Esophagus squamous epithelium (tissue), 5 donors: ENCODE measurements at regions not wholly inside any gene's neighbourhood (a gene's known extent, or its start where the extent isn't known, plus 50 kb on each side); places are given as distances from the start of the nearest gene placed in this dataset.

Source experiments
- DNase-seq: peaks from one replicate; lab custom pipeline; 2025; lab: John Stamatoyannopoulos, UW
- H3K27ac ChIP-seq, 4 donors: fragments of 200-600 bp; sonication (generic); one replicate each; pipeline ENCODE4 v1.5.1; 2016 to 2019; ENCODE audit warnings: mild to moderate bottlenecking in 1 of 4
- H3K27me3 ChIP-seq, 4 donors: fragments of 200-600 bp; sonication (generic); 1 replicate in 3 of 4; 2 replicates in 1 of 4; pipeline versions ENCODE4 v1.5.1 to v1.6.0; 2017 to 2021; ENCODE audit warnings: antibody characterized with exemption in 1 of 4
- H3K36me3 ChIP-seq, 3 donors: fragments of 200-600 bp; sonication (generic); one replicate each; pipeline ENCODE4 v1.5.1; 2016 to 2019
- H3K4me1 ChIP-seq, 3 donors: fragments of 200-600 bp; sonication (generic); one replicate each; pipeline ENCODE4 v1.5.1; 2017 to 2019
- H3K4me3 ChIP-seq, 4 donors: fragments of 200-600 bp; sonication (generic); 1 replicate in 3 of 4; 2 replicates in 1 of 4; pipeline ENCODE4 v1.5.1; 2016 to 2019; ENCODE audit warnings: mild to moderate bottlenecking in 2 of 4, moderate library complexity in 1 of 4
- H3K9me3 ChIP-seq, 3 donors: fragments of 200-600 bp; sonication (generic); one replicate each; pipeline ENCODE4 v1.5.1; 2016 to 2019
- CTCF ChIP-seq, 6 experiments: fragments of 450-650 bp in 4 of 6; fragments of 200-600 bp in 2 of 6; sonication (generic) in 2 of 6; IDR thresholded peaks; one replicate each; pipeline ENCODE4 v1.5.1; 2016 to 2019; ENCODE audit warnings: antibody characterized with exemption in 6 of 6, mild to moderate bottlenecking in 4 of 6, moderate library complexity in 4 of 6
- POLR2A ChIP-seq, 4 donors: fragments of 450-650 bp; IDR thresholded peaks; one replicate each; pipeline ENCODE4 v1.6.1; 2017; ENCODE audit warnings: antibody characterized with exemption in 4 of 4, mild to moderate bottlenecking in 4 of 4, moderate library complexity in 3 of 4
- WGBS, 2 donors: methylation state at CpG; one replicate each; pipeline ENCODE4 v1.1.5; 2018; 5-methylcytosine and 5-hydroxymethylcytosine counted together
- intact Hi-C: fragments of 100-400 bp; cut with DNase I; formaldehyde crosslinking; loops from one replicate; pipeline ENCODE4 v1.15.0; 2022
- donor health status: DM: yes; HTN: yes; CAD: no.

GRCh38 chr9:21609506-21609905, 127.4 kb upstream of the IFNE start:
- Histone ChIP-seq H3K4me1 (peaks cover 0 to 26% (median 7%) of the 10 kb centered on the region in 3 donors), H3K36me3 (no peaks in the 10 kb centered on the region), H3K9me3 (no peaks in the 10 kb centered on the region), H3K27ac (no peak overlapping the region), H3K4me3 (no peak overlapping the region), H3K27me3 (no peaks in the 10 kb centered on the region)
- 27 to 91% methylated on average over 1 of the region's 1 CpG for WGBS, 2 donors
- no peak for TF ChIP-seq CTCF (IDR thresholded peaks at IDR 0.05)
- TF ChIP-seq POLR2A (IDR thresholded peaks at IDR 0.05): no peak
- DNase-seq: no peak
- intact Hi-C loops: no loop called here

DNA sequence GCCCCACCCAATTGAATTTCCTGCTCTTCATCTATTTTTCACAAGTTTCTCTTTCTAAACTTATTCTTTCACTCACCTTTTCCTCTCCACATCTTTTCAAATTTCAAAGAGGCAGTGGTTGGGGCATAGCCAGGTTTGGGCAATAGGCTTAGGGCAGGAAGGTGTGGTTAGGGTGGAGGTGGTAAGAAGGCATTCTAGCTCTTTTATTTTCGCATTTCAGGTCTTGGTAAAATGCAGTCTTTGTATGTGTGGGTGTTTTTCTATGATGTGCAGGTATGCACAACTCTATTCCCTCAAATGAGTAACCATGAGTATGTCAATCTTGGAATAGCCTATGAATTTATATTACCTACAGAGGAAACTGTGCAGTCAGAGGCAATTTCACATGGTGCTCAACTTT, 129.8 kb upstream of the IFNE start:
- TF ChIP-seq CTCF (IDR thresholded peaks at IDR 0.05): no peak
- no peak for TF ChIP-seq POLR2A (IDR thresholded peaks at IDR 0.05)
- no peaks in the 10 kb centered on the region for H3K27me3 ChIP-seq
- peaks cover 0 to 26% (median 7%) of the 10 kb centered on the region in 3 donors for H3K4me1 ChIP-seq
- WGBS, 2 donors: 20 to 37% methylated on average over 1 of the region's 1 CpG
- H3K4me3 ChIP-seq: no peak overlapping the region
- H3K9me3 ChIP-seq: no peaks in the 10 kb centered on the region
- no peak for DNase-seq
- peak overlapping the region in 1 of 4 donors; percentile 72 for H3K27ac ChIP-seq
- no peaks in the 10 kb centered on the region for H3K36me3 ChIP-seq
- intact Hi-C loops: no loop called here

DNA sequence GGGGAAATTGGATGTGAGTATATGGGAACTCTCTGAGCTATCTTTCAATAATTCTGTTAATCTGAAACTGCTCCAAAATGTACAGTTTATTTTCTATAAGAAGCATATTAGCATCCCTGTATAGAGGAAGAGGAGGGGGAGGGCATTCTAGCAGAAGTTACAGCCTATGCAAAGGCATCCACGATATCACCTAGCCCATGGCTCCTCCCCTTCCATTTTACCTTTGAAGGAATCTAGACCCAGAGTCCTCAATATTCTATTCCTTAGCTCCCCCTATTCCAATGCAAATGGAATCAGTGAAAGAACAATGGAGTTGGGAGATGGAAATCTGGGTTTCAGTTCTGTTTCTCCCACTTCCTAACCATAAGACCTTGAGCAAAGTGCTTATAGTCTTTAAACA, 132.9 kb upstream of the IFNE start:
- Histone ChIP-seq H3K27ac (no peak overlapping the region), H3K36me3 (no peaks in the 10 kb centered on the region), H3K27me3 (no peaks in the 10 kb centered on the region), H3K4me3 (no peak overlapping the region), H3K9me3 (no peaks in the 10 kb centered on the region), H3K4me1 (peaks cover 0 to 26% (median 7%) of the 10 kb centered on the region in 3 donors)
- 55 to 59% methylated on average over 1 of the region's 1 CpG for WGBS, 2 donors
- intact Hi-C loops: no loop called here
- no peak for DNase-seq
- TF ChIP-seq CTCF (IDR thresholded peaks at IDR 0.05) (no peak), POLR2A (IDR thresholded peaks at IDR 0.05) (no peak)

GRCh38 chr9:21615446-21615845, 133.3 kb upstream of the IFNE start:
- WGBS, 2 donors: 79 to 81% methylated on average over 4 of the region's 4 CpGs
- Histone ChIP-seq H3K4me1 (peaks cover 0 to 24% (median 7%) of the 10 kb centered on the region in 3 donors), H3K9me3 (no peaks in the 10 kb centered on the region), H3K4me3 (no peak overlapping the region), H3K36me3 (no peaks in the 10 kb centered on the region), H3K27ac (no peak overlapping the region), H3K27me3 (no peaks in the 10 kb centered on the region)
- TF ChIP-seq POLR2A (IDR thresholded peaks at IDR 0.05): no peak
- TF ChIP-seq CTCF (IDR thresholded peaks at IDR 0.05): no peak
- intact Hi-C loops: no loop called here
- no peak for DNase-seq

- Histone ChIP-seq H3K27ac (no peak overlapping the region), H3K9me3 (no peaks in the 10 kb centered on the region), H3K4me1 (peaks cover 0 to 16% (median 7%) of the 10 kb centered on the region in 3 donors), H3K4me3 (no peak overlapping the region), H3K36me3 (no peaks in the 10 kb centered on the region), H3K27me3 (no peaks in the 10 kb centered on the region)
- TF ChIP-seq CTCF (IDR thresholded peaks at IDR 0.05): no peak
- TF ChIP-seq POLR2A (IDR thresholded peaks at IDR 0.05): no peak
- DNase-seq: no peak
- 54 to 55% methylated on average over 6 of the region's 6 CpGs for WGBS, 2 donors
- intact Hi-C loops: no loop called here
Measured at GRCh38 chr9:21616082-21616778, 134.1 kb upstream of the IFNE start.
